HT-29 (cell line): ENCODE measurements at regions not wholly inside any gene's neighbourhood (a gene's known extent, or its start where the extent isn't known, plus 50 kb on each side); places are given as distances from the start of the nearest gene placed in this dataset. TPM values are rescaled to one million over a fixed set of nuclear protein-coding genes. Genes with fewer than 3 reads are reported as not detected.
A peak's percentile ranks its signal among the peaks of the same experiment; 100 is the strongest.
"Not testable (repeated sequence)": the region's sequence is repeated elsewhere in the genome, so short reads cannot be mapped to it uniquely, and the experiment has no call there.

Source experiments
- DNase-seq: peaks from one replicate; pipeline ENCODE4 v3.0.0-alpha.2; 2015; ENCODE audit warnings: low spot score
- small RNA-seq: library from RNA; depleted of rRNA; stranded (forward); fragments of <200 nt; gene quantifications from one replicate; pipeline ENCODE3, GENCODE V24; 2014

GRCh38 chr20:29519610-29520241, 1737.7 kb upstream of the DEFB115 start:
- peak; percentile 5 for DNase-seq

GRCh38 chr20:29533566-29534177, 1723.8 kb upstream of the DEFB115 start:
- DNase-seq, result peak; percentile 56

- not testable (repeated sequence) for DNase-seq
These were observed 1690.4 kb upstream of the DEFB115 start for GRCh38 chr20:29566901-29567635.

GRCh38 chr20:29567671-29568070, 1689.8 kb upstream of the DEFB115 start:
- not testable (repeated sequence) for DNase-seq

GRCh38 chr20:29570126-29570525, 1687.3 kb upstream of the DEFB115 start:
- not testable (repeated sequence) for DNase-seq

GRCh38 chr20:29589530-29589929, 1667.9 kb upstream of the DEFB115 start:
- not testable (repeated sequence) for DNase-seq

GRCh38 chr20:29604163-29604562, 1653.3 kb upstream of the DEFB115 start:
- not testable (repeated sequence) for DNase-seq

- not testable (repeated sequence) for DNase-seq
These were observed 1651.3 kb upstream of the DEFB115 start for GRCh38 chr20:29606171-29606570.

- DNase-seq, result not testable (repeated sequence)
These were observed 1628.1 kb upstream of the DEFB115 start for GRCh38 chr20:29629395-29629794.

Small RNAs in the stretch of these regions (small RNA-seq; reads per million reads assigned to genes)
- gene RF00002 (11.6 reads per million, percentile 89 among the genes with 10 or more reads in this experiment), gene RF00019 (not detected)
